Iris pigment epithelial cell (primary cell): ENCODE measurements at regions not wholly inside any gene's neighbourhood (a gene's known extent, or its start where the extent isn't known, plus 50 kb on each side); places are given as distances from the start of the nearest gene placed in this dataset.
"Not testable (repeated sequence)": the region's sequence is repeated elsewhere in the genome, so short reads cannot be mapped to it uniquely, and the experiment has no call there.

ENCODE experiments used
- DNase-seq: peaks from one replicate; pipeline ENCODE4 v3.0.0-alpha.2; 2011; ENCODE audit warnings: low read depth

DNA sequence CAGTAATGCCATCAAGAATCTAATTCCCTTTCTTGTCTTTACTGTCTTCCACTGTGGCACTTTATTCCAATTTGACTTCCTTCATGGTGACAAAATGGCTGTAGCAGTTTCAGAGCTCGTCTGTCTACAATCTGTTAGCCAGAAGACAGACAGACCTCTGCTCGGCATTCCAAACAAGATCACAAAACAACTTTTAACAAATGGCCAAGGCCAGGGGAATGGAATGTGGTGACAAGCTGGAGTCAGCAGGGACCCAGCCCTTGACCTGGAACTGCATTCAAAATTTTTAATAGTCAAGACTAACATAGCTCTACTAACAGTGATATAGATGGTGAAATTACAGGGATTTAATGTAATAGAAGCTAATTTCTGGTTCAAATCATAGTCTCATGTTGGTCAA, 637.2 kb downstream of the ETS1 start:
- no peak for DNase-seq

DNA sequence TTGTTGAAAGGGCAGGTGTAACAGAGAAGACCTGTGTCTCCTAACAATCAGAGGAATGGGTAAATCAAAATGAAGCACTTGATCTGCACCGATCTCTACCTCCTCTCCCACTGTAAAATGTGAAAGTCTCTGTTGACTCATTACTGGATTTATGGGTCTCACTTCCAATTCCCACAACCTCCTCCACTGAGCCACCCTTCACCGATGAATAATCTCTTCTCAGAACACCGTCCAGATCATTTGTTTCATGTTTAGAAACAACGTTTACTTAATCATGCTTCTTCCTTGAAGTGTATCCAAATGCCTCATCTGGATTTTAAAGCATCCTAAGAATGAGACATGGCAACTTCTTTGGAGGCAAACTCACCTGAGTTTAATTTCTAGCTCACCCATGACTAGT, 643.6 kb downstream of the ETS1 start:
- no peak for DNase-seq

DNA sequence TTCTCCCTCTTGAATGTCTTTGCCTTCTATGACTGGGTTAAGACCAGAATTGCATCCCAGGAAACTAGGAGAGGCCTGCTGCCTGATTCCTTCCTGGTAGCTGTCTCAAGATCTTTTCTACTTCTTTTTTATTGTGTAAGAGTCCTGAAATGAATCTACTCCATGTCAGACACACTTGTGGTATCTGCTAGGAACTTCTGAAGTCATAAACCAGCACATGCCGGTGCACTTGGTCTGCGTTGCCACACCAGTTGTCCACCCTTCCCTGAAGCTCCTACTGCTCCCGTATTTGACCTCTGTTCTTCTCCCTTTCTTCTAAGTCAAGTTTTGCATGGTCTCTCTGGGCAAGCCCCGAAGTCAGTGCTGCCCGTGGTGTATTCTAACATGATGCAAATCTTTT, 644.2 kb downstream of the ETS1 start:
- no peak for DNase-seq

DNA sequence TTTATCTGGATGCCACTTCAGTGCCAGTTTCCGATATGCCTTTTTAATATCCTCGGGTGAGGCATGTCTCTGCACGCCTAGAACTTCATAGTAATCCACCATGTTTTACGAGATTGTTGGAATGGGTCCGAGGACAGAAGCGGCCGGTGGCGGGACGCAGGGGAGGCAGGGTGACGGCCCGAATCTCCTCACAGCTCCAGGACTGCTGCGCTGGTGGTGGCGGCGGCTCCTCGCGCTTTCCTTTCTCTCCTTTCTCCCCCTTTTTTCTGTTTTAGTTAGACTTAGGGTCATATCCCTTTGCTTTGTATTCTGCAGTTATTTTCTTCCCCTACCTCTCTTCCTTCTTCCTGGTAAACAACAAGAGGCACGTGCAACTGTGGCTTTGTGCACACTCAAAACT, 645.8 kb downstream of the ETS1 start:
- not testable (repeated sequence) for DNase-seq

DNA sequence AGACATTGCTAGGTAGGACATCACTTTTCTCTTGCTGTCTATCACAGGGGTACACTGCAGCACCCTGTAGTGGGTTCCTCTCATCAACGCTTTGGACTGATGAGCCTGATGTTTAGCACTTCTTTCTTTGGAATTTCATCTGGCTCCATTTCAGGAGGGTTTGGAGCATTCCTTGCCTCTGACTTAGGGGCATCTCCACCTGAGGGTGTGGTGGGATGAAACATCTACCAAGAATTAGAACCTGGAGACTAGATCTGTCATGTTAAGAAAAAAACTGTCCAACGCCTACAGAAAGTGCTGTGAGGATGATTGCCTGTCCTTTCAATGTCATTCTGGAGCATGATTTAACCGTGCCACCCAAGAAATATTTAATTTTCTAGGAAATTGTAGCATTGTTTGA, 648.4 kb downstream of the ETS1 start:
- DNase-seq: no peak

DNA sequence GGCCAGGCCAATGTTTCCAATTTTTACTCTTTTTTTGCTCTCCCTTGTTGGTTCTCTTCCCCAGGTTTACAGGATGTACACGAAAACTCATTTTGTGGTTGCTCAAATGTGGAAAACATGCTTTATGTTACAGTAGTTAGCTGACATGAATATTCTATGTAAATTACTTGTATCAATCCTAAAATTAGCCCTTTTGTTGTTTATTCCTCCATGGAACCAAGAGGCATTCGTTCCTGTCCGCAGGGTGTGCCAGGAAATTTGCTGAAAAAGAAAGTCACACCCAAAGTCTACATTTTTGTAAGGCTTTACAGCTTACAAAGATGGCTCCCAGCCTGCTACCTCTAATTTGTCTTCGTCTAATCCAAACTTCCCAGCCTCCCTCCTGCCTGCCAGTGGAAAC, 652.3 kb downstream of the ETS1 start:
- DNase-seq: no peak

DNA sequence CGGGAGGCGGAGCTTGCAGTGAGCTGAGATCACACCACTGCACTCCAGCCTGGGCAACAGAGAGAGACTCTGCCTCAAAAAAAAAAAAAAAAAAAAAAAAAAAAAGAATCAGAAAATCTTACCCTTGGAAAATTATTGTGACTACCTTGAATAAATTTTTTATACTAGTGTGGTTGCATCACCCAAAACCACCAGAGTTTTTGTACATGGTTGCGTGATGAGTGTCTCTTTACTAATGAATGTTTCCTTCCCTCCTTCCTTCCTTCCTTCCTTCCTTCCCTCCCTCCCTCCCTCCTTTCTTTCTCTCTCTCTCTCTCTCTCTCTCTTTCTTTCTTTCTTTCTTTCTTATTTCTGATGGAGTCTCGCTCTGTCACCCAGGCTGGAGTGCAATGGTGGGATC, 653.4 kb downstream of the ETS1 start:
- not testable (repeated sequence) for DNase-seq

DNA sequence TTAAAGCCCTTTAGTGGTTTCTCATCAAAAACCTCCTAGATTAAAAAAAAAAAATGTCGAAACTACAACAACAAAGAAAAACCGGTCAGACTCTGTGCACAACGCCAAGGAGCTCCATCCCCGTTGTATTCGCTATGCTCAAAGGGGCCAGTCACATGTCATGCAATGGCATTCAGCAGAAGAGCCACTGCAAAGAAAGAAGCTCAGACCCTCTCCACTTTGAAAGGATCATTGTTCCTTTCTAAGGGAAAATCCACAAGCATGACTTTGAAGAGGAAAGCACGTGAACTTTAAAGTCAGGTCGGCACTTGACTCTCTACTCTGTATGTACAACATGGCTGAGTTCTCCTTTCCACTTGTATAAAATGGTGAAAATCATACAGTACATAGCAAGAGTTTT, 655.6 kb downstream of the ETS1 start:
- DNase-seq: no peak

DNA sequence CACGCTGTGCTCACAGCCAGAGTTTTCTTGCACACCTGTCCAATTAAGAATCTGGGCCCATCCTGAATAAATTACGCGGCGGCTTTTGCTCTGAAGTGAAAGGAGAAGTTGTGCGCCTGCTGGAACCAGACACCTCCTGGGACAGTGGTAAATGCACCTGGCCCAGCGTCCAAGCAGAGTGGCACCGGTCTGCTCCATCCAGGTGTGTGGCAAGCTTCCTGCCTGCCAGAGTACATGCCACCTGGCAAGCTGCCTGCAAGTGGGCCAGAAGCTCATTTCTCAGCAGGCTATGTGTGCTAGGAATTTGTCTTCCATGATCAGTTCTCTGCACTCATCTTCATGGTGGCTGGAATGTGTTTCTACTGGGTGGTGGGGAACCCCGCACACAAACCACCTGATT, 660.6 kb downstream of the ETS1 start:
- DNase-seq: no peak

DNA sequence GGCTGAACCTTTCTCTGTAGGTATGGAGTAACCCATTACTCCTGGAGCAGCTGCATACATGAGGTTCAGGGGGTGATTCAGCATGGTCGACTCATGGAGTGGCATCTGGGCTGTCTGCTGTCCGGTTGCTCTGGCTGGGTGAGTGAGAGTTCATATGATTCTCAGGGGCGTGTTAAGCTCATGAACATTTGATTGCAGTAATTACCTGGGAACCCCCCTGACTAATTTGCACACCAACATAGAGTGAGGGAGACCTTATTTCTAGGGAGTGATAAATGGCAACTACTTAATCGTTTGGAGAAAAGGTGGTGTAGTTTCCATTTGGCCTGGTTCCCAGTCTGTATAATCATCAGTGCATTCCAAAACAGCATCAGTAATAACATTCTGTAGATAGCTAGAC, 661.9 kb downstream of the ETS1 start:
- peak; percentile 30 for DNase-seq

DNA sequence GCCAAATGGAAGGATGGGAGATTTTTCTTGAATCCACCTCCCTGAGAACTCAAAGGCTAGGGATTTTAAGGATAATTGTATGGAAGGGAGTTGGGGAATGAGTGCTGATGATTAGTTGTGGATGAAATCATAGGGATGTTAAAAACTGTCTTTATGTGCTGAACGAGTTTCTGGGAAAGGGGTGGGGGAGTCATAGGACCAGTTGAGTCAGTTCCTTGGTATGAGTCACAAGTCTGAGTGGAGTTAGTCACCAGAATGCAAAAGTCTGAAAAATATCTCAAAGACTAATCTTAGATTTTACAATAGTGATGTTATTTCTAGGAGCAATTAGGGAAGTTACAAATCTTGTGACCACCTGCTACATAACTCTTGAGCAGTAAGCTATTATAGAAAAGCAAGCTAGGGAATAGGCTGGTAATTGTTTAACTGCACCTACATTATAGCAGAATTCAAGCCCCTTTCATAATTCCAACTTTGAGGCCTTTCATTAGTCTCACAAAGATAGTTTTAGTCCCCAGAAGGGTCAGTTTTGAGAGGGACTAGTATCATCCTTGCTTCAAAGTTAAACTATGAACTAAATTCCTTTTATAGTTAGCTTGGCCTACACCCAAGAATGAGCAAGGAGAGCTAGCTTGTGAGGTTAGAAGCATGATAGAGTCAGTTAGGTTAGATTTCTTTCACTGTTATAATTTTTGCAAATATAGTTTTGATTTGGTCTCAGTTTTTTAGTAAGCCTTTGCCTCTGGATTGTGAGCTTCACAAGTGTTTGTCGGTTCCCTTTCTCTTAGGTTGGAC, 668.0 kb downstream of the ETS1 start:
- peak; percentile 66 for DNase-seq

DNA sequence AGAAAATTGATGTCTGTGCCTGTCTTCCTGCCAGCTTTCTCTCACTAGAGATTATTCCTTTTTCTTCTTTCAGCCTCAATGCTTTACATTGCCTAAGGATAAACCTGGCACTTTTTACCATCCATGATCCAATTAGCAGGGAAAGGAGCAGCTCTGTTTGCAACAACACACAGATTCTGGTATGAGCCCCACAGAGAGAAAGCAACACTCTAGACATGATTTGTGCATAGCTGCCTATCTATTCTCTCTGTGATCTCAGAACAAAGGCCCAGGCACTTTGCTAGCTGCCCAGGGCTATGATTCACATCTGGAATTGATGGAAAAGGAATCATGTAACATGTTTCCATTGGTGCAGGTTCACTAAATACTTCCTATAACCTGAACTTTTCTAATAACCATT, 685.0 kb downstream of the ETS1 start:
- no peak for DNase-seq

DNA sequence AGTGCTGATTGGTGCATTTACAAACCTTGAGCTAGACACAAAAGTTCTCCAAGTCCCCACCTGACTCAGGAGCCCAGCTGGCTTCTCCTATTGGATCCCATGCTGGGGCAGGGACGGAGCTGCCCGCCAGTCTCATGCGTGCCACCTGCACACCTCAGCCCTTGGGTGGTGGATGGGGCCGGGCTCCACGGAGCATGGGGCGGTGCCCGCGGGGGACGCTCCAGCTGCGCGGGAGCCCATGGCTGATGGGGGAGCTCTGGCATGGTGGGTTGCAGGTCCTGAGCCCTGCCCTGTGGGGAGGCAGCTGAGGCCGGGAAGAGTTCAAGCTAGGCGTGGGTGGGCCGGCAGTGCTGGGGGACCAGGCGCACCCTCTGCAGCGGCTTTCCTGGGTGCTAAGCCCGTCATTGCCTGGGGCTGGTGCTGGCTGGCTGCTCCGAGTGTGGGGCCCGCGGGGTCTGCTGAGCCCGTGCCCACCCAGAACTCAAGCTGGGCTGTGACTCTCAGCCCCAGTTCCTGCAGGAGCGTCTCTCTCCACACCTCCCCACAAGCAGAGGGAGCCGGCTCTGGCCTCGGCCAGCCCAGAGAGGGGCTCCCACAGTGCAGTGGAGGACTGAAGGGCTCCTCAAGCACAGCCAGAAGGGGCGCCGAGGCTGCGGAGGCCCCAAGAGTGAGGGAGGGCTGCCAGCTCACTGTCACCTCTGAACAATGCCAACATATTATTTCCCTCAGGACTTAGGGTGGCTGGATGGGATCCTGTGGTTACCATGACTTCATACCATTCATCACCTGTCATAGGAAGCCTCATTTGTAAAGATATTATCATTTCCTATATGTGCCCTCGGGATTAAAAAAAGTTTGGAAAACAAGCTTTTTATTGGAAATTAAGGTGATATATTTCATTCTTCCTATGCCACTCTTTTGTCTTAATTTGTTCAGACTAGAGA, 688.7 kb downstream of the ETS1 start:
- DNase-seq: no peak

DNA sequence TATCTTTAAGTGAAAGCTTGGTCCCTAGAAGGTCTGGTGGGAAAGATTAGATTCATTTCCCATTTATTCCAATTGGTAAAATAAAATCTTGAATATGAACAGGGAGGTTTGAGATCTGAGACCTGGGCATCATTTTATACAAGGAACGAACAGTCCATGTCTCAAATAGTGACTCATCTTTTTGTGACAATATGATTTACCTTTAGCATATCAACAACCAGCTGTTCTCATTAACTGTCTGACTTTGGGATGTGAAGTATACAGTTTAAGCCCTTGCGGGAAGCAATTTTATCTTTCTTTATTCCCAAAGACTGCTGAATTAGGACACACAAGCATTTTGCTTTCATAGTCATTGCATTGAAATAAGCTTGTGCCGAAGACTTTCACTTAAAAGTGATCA, 691.6 kb downstream of the ETS1 start:
- DNase-seq: no peak

DNA sequence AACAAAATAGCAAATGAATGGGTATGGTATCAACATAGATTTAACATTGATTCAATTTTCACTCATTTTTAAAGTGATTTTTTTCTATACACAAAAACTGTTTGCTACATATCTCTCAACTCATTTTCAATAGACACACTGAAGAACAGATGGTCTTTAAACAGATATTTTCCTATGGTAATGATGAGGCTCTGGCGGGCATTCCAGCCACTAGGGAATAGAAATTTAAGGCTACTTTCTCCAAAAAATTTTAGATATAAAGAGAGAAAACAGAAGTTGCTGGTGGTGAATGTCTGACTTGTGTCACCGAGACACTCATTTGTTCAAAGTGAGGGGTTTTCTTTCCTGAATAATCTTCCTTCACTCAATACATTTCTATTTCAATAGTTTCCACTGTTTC, 693.0 kb downstream of the ETS1 start:
- no peak for DNase-seq

DNA sequence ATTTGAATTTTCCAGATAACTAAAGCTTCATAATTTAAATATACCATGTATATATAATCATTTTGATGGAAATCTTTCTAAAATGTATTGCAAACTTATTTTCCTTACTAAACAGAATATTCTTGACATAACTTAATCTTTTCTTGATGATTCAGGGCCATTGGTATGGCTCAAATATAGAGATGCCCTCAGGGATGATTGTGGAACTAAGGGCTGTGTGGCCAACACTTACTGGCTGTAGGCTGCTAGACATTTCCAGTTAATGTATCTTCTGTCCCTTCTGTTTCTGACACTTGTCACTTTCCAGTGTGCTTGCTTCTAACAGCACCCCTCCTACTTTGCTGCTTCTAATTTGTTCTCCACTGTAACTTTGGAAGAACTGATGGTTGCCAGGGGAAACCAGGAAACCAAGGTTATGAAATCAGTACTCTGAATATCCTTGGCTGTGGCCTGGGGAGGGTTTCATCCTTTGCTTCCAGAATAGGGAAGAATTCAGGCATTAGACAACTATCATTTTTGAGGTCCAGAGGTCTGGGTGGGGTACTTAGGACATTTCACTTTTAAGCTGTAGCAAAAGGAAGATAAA, 697.2 kb downstream of the ETS1 start:
- peak; percentile 6 for DNase-seq

DNA sequence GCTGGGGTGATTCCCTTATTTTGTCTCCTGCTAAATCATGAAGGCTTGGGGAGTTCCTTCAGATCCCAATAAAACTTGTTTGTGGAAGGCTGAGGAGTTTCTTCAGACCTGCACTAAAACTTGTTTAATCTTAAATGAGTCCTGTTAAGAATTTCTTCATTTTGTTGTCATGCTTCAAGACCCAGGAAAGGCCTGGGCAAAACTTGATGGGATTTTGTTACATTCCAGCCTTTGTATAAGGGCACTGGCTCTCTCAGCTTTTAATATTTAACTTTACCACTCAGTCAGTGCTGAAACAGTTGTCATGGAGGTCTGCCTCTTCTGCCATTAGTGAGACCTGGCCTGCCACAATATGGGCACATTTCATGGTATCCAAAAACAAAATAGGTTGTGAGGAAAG, 699.0 kb downstream of the ETS1 start:
- no peak for DNase-seq

DNA sequence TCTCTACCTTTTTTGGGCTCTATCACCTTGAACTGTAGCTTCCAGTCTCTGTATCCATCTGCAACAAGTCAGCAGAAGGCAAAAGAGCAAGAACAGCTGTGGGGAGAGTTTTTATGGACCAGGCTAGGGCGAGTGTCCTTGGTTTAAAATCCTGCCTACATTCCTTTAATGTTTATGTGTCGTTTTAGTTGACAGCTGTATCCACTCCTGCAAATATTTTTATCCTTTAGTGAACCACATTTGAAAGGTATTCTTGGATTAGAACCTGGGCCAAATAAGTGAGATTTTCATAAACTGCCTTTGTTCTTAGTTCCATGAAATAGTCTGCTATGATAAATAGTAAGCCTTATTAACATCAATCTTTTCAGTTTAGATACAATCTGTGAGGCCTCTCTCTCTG, 712.2 kb downstream of the ETS1 start:
- no peak for DNase-seq

DNA sequence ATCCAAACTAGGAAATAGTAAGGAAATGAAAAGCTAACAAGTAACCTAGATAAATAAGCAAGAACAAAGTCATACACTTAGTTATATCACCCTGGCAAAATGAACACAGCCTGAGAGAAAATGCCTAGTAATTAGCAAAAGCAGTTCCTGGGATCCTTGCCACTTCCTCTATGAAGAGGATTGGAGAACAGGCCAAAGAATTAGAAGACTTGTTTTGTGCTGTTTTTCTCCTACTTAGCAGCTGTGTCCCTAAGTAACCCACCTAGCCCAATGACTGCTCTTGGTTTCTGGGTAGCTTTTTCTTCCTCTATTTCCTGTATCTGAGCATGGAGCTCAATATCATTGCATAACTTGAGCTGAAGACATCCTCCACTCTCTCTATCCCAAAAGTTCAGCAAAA, 713.9 kb downstream of the ETS1 start:
- no peak for DNase-seq

DNA sequence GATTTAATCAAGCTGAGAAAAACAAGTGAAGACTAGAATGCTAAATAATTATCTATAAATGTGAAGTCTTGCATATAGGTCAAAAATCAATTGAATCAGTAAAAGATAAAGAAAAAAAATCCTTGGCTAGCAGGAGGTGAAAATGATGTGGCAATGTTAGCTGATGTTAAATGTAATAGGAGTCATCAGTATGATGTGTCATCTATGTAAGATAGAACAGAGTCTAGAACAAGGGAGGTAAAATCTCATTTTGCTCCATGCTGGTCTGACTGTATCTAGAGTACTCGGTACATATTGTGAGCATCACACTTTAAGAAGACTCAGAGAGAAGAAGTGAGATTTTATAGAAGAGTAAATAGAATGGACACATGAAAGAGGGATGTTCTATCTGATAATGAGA, 721.2 kb downstream of the ETS1 start:
- DNase-seq: no peak

DNA sequence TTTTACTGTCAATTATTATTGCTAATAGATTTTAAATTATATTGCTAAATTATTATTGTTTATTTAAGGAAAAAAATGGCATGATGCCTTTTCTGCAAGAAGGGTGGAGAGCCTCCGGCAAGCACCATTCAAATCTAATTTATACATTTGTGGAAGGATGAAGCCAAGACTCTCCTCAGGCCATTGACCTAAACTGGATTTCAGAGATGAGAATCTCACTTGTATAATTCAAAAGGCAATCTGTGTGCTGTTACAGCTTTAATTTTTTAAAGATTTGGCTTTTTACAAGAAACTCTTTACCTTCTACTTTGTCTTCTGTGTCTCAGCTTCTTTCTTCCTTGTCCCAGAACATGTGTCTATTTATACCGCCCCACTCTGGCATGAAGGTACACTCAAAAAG, 722.5 kb downstream of the ETS1 start:
- DNase-seq: no peak

DNA sequence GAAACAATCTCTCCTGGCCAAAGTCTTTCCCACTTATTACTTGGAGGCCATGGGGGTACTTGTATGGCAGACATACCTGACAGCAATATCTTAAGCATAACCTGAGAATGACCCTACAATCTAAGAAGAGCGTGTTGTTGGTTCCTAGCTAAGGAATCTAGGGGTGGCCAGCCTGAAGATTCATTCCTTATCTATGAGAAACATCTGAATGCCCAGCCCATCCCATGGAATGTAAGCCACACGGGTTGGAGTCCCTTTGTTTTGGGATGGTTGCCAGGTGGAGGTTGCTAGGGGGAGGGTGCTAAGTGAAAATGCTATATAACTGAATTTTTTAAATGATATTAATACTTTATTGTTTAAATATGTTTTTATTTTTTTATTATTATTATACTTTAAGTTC, 725.0 kb downstream of the ETS1 start:
- DNase-seq: peak; percentile 2

DNA sequence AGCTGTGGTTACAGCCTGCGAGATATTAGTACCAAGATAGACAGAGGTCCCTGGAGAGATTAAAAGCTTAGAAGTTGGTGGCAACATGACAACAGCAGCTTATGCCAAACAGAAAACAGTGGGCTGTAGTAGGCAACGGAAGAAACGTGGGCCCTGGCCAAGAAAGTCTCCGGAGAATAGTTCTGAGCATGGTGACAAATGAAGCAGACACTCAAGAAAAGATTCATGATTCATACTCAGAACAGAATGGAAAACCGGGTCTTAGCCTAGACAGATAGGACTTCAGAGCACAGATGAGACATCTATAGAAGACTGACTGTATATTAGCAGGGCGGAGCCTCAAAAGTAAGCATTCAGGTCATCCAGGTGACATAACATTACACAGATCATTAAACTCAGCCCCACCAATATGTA, 727.4 kb downstream of the ETS1 start:
- DNase-seq: no peak
